ENCODE measurements at regions not wholly inside any gene's neighbourhood (a gene's known extent, or its start where the extent isn't known, plus 50 kb on each side); places are given as distances from the start of the nearest gene placed in this dataset.

DNA sequence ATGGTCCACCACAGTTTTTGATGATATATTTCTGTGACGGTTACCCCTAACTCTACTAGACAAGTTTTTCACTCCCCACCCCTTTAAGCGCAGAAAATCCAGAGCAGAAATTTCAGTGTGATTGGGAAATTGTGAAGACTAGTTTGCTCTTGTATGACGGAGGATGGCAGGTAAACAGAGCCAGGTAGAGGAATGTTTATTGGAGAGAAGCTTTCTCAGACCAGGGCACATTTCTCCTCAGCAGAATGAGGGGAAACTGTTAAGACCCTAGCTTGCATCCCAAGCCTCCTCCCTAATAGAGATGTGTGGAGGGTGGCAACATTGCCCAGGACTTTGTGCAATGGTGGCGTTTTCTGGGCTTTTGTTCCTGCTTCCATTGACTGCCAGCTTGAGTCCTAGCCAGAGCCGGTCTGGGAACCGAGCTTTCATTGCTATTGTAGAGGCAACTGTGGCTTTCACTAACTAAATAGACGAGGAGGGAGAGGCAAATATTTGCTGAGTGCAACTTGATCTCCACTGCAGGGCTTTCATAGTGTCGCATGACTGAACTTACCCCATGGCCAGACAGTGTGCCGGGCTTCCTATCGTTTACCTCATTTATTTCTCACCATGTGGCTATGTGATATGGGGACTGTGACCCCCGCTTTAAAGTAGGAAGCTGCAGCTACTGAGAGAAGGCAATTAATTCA lies 159.6 kb upstream of the MPHOSPH6 start:
- no peak overlapping the region for H3K4me3 ChIP-seq
- H3K9me3 ChIP-seq: no peaks in the 10 kb centered on the region
- TF ChIP-seq, protein P1, sequence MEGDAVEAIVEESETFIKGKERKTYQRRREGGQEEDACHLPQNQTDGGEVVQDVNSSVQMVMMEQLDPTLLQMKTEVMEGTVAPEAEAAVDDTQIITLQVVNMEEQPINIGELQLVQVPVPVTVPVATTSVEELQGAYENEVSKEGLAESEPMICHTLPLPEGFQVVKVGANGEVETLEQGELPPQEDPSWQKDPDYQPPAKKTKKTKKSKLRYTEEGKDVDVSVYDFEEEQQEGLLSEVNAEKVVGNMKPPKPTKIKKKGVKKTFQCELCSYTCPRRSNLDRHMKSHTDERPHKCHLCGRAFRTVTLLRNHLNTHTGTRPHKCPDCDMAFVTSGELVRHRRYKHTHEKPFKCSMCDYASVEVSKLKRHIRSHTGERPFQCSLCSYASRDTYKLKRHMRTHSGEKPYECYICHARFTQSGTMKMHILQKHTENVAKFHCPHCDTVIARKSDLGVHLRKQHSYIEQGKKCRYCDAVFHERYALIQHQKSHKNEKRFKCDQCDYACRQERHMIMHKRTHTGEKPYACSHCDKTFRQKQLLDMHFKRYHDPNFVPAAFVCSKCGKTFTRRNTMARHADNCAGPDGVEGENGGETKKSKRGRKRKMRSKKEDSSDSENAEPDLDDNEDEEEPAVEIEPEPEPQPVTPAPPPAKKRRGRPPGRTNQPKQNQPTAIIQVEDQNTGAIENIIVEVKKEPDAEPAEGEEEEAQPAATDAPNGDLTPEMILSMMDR (IDR thresholded peaks at IDR 0.05): no peak
- no peaks in the 10 kb centered on the region for H3K27me3 ChIP-seq
- FAIRE-seq (no peak), DNase-seq (peak in 5 of 6 donors; percentile 41 to 62 (median 54)), ATAC-seq (peak; percentile 91 to 98 (median 96))
- whole genome bisulfite sequencing, 2 donors: 29 to 30% methylated on average over 11 of the region's 11 CpGs
- intact Hi-C loops (cut with DNase I): no loop called here
- H3K36me3 ChIP-seq: no peaks in the 10 kb centered on the region
- H3K27ac ChIP-seq: no peak overlapping the region
- H3K4me1 ChIP-seq: peaks cover 0 to 3% (median 0%) of the 10 kb centered on the region in 3 donors

DNA sequence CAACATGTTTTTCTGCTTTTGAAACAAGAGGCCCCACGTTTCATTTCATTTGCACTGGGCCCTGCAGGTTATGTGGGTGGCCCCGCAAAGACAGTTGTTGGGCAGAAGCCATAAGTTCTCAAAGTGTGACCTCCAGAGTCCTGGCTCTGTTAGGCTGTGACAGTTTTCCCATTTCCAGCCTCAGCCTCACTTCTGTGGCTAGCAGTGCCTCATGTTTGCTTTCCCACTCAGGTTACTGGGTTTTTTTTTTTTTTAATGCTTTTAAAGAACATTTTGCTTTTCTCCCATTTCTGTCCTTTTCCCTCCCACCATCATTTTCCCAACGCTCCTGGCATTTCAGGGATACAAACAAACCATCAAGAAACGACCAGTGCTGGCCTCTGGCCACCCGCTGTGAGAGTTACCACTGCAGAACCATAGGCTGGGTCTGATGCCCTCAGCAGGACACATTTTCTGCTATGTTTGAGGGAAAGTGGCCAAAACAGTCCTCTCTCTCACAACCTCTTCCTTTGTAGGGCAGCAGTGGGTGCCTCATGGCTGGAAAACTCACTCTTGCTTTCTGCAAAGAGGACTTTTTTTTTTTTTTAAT lies 159.0 kb upstream of the MPHOSPH6 start:
- TF ChIP-seq, protein P1 (IDR thresholded peaks at IDR 0.05): no peak
- WGBS, 2 donors: 45% methylated on average over 5 of the region's 5 CpGs
- no peak overlapping the region for H3K4me3 ChIP-seq
- H3K4me1 ChIP-seq: peaks cover 0 to 3% (median 0%) of the 10 kb centered on the region in 3 donors
- FAIRE-seq (no peak), ATAC-seq (no peak), DNase-seq (no peak)
- H3K27me3 ChIP-seq: no peaks in the 10 kb centered on the region
- H3K27ac ChIP-seq: no peak overlapping the region
- no peaks in the 10 kb centered on the region for H3K36me3 ChIP-seq
- intact Hi-C loops (cut with DNase I): no loop called here
- H3K9me3 ChIP-seq: no peaks in the 10 kb centered on the region

DNA sequence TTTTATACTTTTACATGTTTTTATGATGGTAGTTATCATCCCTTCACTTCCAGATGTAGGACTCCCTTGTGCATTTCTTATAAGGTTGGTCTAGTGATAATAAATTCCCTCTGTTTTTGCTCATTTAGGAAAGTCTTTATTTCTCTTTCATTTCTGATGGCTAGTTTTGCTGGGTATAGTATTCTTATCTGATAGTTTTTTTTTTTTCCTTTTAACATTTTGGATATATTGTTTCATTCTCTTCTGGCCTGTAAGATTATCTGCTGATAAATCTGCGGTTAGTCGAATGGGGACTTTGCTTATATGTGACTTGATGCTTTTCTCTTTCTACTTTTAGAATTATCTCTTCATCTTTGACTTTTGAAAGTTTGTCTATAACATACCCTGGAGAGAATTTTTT lies 153.1 kb upstream of the MPHOSPH6 start:
- FAIRE-seq (no peak), ATAC-seq (no peak), DNase-seq (no peak)
- H3K27me3 ChIP-seq: peaks cover 0 to 4% (median 0%) of the 10 kb centered on the region in 4 donors
- no peak overlapping the region for H3K4me3 ChIP-seq
- H3K27ac ChIP-seq: no peak overlapping the region
- H3K4me1 ChIP-seq: no peaks in the 10 kb centered on the region
- no peaks in the 10 kb centered on the region for H3K9me3 ChIP-seq
- no peaks in the 10 kb centered on the region for H3K36me3 ChIP-seq
- WGBS, 2 donors: 94 to 97% methylated on average over 2 of the region's 2 CpGs
- intact Hi-C loops (cut with DNase I): no loop called here
- TF ChIP-seq, protein P1 (IDR thresholded peaks at IDR 0.05): no peak

DNA sequence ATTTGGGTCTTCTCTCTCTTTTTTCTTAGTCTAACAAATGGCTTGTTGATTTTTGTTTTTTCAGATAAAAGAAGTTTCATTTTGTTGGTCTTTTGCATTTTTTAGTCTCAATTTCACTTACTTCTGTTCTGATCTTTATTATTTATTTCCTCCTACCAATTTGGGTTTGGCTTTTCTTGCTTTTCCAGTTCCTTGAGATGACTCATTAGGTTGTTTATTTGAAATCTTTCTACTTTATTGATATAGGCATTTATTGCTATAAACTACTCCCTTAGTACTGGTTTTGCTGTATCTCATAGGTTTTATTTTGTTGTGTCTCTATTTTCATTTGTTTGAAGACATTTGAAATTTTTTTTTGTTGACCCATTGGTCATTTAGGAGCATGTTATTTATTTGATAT lies 152.2 kb upstream of the MPHOSPH6 start:
- Histone ChIP-seq H3K27ac (no peak overlapping the region), H3K36me3 (no peaks in the 10 kb centered on the region), H3K4me3 (no peak overlapping the region), H3K9me3 (no peaks in the 10 kb centered on the region), H3K4me1 (peaks cover 0 to 5% (median 0%) of the 10 kb centered on the region in 3 donors), H3K27me3 (peaks cover 0 to 4% (median 0%) of the 10 kb centered on the region in 4 donors)
- FAIRE-seq (no peak), DNase-seq (no peak), ATAC-seq (no peak)
- intact Hi-C loops (cut with DNase I): no loop called here
- TF ChIP-seq, protein P1 (IDR thresholded peaks at IDR 0.05): no peak

DNA sequence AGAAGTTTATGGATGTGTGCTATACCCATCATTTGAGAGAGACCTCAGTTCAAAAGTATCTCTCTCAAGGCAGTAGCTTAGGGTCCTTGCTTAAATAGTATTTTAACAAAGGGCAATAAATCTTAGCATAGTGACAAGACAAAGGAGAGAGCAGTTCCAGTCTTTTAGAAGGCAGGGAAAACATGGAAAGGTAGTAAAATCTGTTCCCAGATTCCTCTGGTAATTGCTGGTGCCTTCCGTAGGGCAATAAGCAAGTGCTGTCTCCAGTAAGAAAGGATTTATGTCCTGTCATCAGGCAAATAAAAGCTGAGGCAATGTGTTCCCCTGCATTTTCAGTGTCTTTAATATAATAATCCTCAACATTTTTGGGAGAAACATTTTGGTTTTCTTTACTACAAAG lies 149.0 kb upstream of the MPHOSPH6 start:
- intact Hi-C loops (cut with DNase I): no loop called here

More for the DNA sequence above, 149.0 kb upstream of the MPHOSPH6 start:
- no peaks in the 10 kb centered on the region for H3K36me3 ChIP-seq
- no peak for DNase-seq
- WGBS, 2 donors: 90 to 91% methylated on average over 1 of the region's 1 CpG
- no peak for ATAC-seq
- peaks cover 0 to 5% (median 0%) of the 10 kb centered on the region in 3 donors for H3K4me1 ChIP-seq
- no peak for FAIRE-seq
- TF ChIP-seq, protein P1 (IDR thresholded peaks at IDR 0.05): no peak
- H3K4me3 ChIP-seq: no peak overlapping the region
- H3K9me3 ChIP-seq: no peaks in the 10 kb centered on the region
- H3K27ac ChIP-seq: no peak overlapping the region
- peaks cover 0 to 4% (median 0%) of the 10 kb centered on the region in 4 donors for H3K27me3 ChIP-seq
